Thymus (tissue), 11 donors: ENCODE measurements at regions not wholly inside any gene's neighbourhood (a gene's known extent, or its start where the extent isn't known, plus 50 kb on each side); places are given as distances from the start of the nearest gene placed in this dataset.

Experiments used
- DNase-seq, 9 donors: peaks; one replicate each; pipeline ENCODE4 v3.0.0-alpha.2; 2013; ENCODE audit warnings: low spot score in 9 of 9, low read depth in 6 of 9, missing footprints in 1 of 9
- H3K27ac ChIP-seq, 2 donors: one replicate each; pipeline ENCODE4 v1.5.1; 2013; ENCODE audit warnings: control low read depth in 1 of 2, low read depth in 1 of 2, low read length in 1 of 2, mild to moderate bottlenecking in 1 of 2, moderate library complexity in 1 of 2
- H3K27me3 ChIP-seq, 2 donors: one replicate each; pipeline ENCODE4 v1.5.1; 2013; ENCODE audit warnings: low read length in 1 of 2; ENCODE audit not compliant: control insufficient read depth in 2 of 2, insufficient read depth in 1 of 2
- H3K36me3 ChIP-seq, 2 donors: one replicate each; pipeline ENCODE4 v1.5.1; 2013; ENCODE audit warnings: low read length in 1 of 2, mild to moderate bottlenecking in 1 of 2, moderate library complexity in 1 of 2; ENCODE audit not compliant: control insufficient read depth in 2 of 2, insufficient read depth in 2 of 2
- H3K4me1 ChIP-seq, 2 donors: one replicate each; pipeline ENCODE4 v1.5.1; 2013; ENCODE audit warnings: low read length in 2 of 2; ENCODE audit not compliant: control insufficient read depth in 2 of 2, insufficient read depth in 2 of 2
- H3K4me3 ChIP-seq, 2 donors: one replicate each; pipeline ENCODE4 v1.5.1; 2013; ENCODE audit warnings: low read length in 2 of 2, control low read depth in 1 of 2, mild to moderate bottlenecking in 1 of 2
- H3K9me3 ChIP-seq, 2 donors: one replicate each; pipeline ENCODE4 v1.5.1; 2013; ENCODE audit warnings: low read length in 1 of 2, mild to moderate bottlenecking in 1 of 2; ENCODE audit not compliant: control insufficient read depth in 2 of 2, insufficient read depth in 1 of 2
- WGBS: extraction: QIAGEN DNeasy Blood & Tissue Kit; methylation state at CpG from one replicate; pipeline ENCODE4 v1.1.7; 2013; 5-methylcytosine and 5-hydroxymethylcytosine counted together
- donor health status: healthy.

DNA sequence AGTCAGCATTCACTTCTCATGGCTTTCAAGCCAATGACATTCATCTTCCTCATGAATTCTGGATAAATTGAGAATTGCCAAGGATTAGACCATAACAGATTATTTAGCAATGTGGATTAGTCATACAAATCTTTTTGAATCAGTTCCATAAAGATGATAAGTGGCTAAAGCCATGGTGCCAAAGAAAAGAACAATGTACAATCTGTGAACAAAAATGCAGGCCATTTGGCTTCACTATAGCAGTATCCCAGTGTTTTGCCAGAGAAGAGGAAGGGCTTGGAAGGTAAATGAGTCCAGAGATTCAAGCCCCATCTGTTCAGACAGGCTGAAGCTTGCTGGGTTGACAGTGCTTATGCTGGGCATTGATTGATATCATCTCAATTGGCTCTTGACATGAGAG is 376.4 kb upstream of the LRRC7 start:
- no peaks in the 10 kb centered on the region for H3K9me3 ChIP-seq
- H3K27ac ChIP-seq, result no peak overlapping the region
- H3K36me3 ChIP-seq, result no peaks in the 10 kb centered on the region
- H3K4me1 ChIP-seq, result no peaks in the 10 kb centered on the region
- no peaks in the 10 kb centered on the region for H3K27me3 ChIP-seq
- no peak for DNase-seq
- no peak overlapping the region for H3K4me3 ChIP-seq

DNA sequence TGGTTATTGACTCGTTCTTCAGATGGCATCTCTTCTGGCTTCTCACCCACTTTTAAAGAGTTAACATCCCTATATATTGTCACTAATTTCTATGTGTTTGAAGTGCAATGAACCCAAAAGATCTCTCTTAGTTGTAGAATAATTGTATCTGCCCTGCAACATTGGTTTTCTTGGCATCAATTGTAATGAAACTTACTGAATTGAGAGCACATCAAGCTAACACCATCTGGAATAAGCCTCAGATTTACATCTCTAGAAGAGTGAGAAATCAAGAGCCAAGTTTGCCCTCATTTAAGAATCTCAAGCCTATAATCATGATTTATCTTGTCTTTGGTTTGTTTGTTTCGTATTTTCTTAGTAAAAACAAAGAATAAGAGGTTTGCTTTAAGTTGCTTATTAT is 372.6 kb upstream of the LRRC7 start:
- H3K4me3 ChIP-seq, result no peak overlapping the region
- 90% methylated on average over 2 of the region's 2 CpGs for WGBS
- H3K36me3 ChIP-seq, result no peaks in the 10 kb centered on the region
- H3K9me3 ChIP-seq, result no peaks in the 10 kb centered on the region
- H3K4me1 ChIP-seq, result no peaks in the 10 kb centered on the region
- no peak for DNase-seq
- H3K27ac ChIP-seq, result no peak overlapping the region
- no peaks in the 10 kb centered on the region for H3K27me3 ChIP-seq

DNA sequence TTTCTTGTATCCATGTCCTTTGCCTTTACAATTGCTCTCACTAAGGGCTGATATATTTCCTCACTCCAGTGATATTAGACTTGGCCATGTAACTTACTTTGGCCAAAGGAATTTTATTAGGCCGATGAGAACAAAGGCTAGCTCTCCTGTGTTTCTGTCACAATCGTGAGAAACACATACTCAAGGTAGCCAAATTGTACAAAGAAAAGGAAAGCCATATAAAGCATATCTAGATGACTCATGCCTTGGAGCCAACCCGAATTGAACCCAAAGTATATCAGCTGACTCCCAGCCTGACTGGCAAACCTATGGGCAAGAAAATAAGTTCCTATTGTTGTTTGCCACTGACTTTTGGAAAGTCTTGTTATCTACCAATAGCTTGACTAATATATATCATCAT is 371.7 kb upstream of the LRRC7 start:
- Histone ChIP-seq H3K9me3 (no peaks in the 10 kb centered on the region), H3K4me3 (no peak overlapping the region), H3K27me3 (no peaks in the 10 kb centered on the region), H3K36me3 (no peaks in the 10 kb centered on the region), H3K27ac (no peak overlapping the region), H3K4me1 (no peaks in the 10 kb centered on the region)
- WGBS, result 87% methylated on average over 3 of the region's 3 CpGs
- no peak for DNase-seq

DNA sequence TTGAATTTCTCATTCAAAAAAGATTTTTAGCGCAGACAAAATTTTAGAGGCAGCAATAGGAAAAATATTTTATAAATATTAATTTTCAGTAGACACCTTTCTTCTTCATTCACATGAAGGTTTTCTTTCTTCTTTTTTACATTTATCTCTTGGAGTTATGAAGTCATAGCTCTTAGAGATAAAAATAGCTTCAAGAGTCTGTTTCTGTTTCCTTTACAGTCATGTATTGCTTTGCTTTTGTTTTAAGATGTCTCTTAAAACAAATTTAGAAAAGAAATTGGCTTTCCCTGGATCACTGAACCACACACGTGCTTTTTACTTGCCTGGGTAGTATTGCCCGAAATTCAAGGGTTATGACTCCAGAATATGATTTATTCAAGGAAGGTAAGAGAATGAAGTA is 369.9 kb upstream of the LRRC7 start:
- WGBS, result 89% methylated on average over 3 of the region's 3 CpGs
- no peak for DNase-seq
- Histone ChIP-seq H3K9me3 (no peaks in the 10 kb centered on the region), H3K36me3 (no peaks in the 10 kb centered on the region), H3K27ac (no peak overlapping the region), H3K4me1 (no peaks in the 10 kb centered on the region), H3K27me3 (no peaks in the 10 kb centered on the region), H3K4me3 (no peak overlapping the region)

DNA sequence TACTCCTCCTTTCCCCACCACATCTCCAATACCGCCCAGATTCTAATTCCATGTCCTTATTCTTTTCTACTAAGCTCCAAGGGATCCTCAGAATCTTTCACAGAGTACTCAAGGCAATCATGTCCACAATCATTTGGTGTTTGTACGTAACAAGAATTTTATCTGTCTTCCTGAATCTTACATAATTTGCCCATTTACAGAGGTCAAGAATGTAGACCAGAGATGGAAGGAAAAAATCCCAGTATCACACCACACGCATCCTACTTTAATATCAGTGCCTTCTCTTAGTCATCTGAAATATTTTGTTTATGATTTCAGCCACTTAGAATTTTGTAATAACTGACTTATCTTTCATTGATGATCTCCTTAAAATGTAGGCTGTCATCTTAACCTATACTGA is 366.0 kb upstream of the LRRC7 start:
- no peak overlapping the region for H3K4me3 ChIP-seq
- WGBS, result 88% methylated on average over 3 of the region's 3 CpGs
- DNase-seq, result no peak
- no peak overlapping the region for H3K27ac ChIP-seq
- no peaks in the 10 kb centered on the region for H3K27me3 ChIP-seq
- H3K36me3 ChIP-seq, result no peaks in the 10 kb centered on the region
- no peaks in the 10 kb centered on the region for H3K9me3 ChIP-seq
- no peaks in the 10 kb centered on the region for H3K4me1 ChIP-seq

DNA sequence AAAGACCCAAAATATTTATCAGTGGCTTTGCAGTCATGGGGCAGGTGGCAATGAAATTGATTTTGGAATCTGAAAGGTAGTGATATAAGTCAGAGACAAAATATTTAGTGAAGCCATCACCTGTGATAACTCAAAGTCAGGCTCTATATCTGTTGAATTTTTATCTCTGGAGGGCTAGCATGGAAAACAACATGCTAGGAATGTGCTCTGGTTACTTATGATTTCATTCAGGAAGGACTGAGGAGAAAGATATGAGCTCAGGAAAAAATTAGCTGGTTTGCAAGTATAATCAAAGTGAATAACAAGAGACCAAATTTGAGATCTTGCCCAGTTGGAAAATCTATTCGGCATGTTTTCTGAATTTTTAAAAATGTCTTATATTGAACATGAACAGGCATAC is 364.6 kb upstream of the LRRC7 start:
- no peaks in the 10 kb centered on the region for H3K4me1 ChIP-seq
- no peak overlapping the region for H3K27ac ChIP-seq
- no peaks in the 10 kb centered on the region for H3K27me3 ChIP-seq
- H3K9me3 ChIP-seq, result no peaks in the 10 kb centered on the region
- H3K36me3 ChIP-seq, result no peaks in the 10 kb centered on the region
- H3K4me3 ChIP-seq, result no peak overlapping the region
- 98% methylated on average over 1 of the region's 1 CpG for WGBS
- DNase-seq, result no peak

DNA sequence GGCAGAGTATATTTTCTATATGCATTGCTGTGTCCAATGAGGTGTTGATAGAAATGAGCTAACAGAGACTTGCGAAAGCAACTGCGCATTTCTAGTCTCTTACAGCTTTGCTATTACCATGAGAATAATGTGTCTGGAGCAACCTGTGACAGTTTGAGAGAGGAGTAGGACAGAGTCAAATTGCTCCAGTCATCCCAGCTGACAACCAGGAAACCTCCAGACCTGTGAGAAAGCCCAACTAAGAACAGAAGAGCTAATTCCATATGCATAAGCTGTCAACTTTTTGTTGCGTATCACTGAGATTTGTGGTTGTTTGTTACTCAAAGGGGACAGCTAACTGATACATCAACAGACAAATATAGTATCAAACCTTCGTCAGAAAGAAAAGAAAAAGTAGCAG is 354.1 kb upstream of the LRRC7 start:
- H3K27ac ChIP-seq, result no peak overlapping the region
- H3K27me3 ChIP-seq, result no peaks in the 10 kb centered on the region
- H3K4me1 ChIP-seq, result no peaks in the 10 kb centered on the region
- DNase-seq, result no peak
- no peaks in the 10 kb centered on the region for H3K36me3 ChIP-seq
- WGBS, result 95% methylated on average over 4 of the region's 4 CpGs
- no peaks in the 10 kb centered on the region for H3K9me3 ChIP-seq
- no peak overlapping the region for H3K4me3 ChIP-seq

DNA sequence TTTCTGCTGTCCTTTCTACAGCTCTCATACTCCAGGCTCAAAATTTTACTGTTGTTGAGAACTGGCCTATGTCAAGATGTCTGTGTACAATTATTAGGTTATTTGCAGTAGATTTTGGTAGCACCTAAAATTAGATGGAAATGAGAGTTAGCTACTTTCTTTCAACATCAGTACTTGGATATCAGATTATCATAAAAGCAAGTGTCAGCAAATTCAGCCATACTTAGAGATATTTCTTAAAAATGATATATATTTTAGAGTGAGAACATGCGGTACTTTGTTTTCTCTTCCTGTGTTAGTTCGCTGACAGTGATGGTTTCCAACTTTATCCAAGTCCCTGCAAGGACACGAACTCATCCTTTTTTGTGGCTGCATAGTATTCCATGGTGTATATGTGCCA is 351.8 kb upstream of the LRRC7 start:
- WGBS, result 96% methylated on average over 3 of the region's 3 CpGs
- no peaks in the 10 kb centered on the region for H3K9me3 ChIP-seq
- no peak overlapping the region for H3K27ac ChIP-seq
- H3K4me3 ChIP-seq, result no peak overlapping the region
- no peaks in the 10 kb centered on the region for H3K36me3 ChIP-seq
- no peak for DNase-seq
- H3K27me3 ChIP-seq, result no peaks in the 10 kb centered on the region
- no peaks in the 10 kb centered on the region for H3K4me1 ChIP-seq

DNA sequence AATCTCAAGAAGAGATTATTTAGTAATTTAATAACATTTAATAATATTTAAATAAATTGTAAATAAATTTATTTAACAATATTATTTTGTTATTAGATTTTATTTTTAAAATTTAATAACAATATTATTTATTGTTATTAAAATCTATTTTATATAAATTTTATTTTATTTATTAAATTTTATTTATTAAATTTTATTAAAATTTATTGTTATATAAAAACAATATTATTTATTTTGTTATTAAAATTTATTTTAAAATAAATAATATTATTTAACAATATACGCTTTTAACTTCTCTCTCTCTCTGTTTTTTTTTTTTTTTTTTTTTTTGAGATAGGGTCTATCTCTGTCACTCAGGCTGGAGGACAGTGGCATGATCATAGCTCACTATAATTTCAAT is 347.1 kb upstream of the LRRC7 start:
- Histone ChIP-seq H3K36me3 (no peaks in the 10 kb centered on the region), H3K27me3 (no peaks in the 10 kb centered on the region), H3K9me3 (no peaks in the 10 kb centered on the region), H3K27ac (no peak overlapping the region), H3K4me1 (no peaks in the 10 kb centered on the region), H3K4me3 (no peak overlapping the region)
- DNase-seq, result no peak
- WGBS, result 98% methylated on average over 1 of the region's 1 CpG

DNA sequence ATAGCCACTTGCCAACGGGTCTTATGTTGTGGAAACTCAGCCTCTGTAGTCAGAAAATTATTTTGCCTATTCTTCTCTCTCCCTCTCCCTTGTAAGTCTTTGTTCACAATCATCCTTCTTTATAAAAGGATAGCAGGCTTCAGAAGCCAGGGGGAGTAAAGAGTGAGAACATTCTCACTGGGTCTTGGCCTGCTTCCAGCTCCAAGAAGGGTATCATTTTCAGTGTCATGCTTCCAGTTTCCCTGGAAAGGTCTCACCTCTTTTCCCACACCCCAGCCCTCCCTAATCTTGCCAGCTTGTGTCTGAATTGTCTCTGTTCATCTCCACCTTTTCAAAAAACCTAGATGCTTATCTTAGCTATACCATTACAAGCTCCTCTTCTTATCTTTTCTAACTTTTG is 346.2 kb upstream of the LRRC7 start:
- H3K27ac ChIP-seq, result no peak overlapping the region
- no peaks in the 10 kb centered on the region for H3K27me3 ChIP-seq
- 70% methylated on average over 1 of the region's 1 CpG for WGBS
- no peak overlapping the region for H3K4me3 ChIP-seq
- H3K36me3 ChIP-seq, result no peaks in the 10 kb centered on the region
- no peaks in the 10 kb centered on the region for H3K9me3 ChIP-seq
- no peak for DNase-seq
- H3K4me1 ChIP-seq, result no peaks in the 10 kb centered on the region
